ENCODE measurements at regions not wholly inside any gene's neighbourhood (a gene's known extent, or its start where the extent isn't known, plus 50 kb on each side); places are given as distances from the start of the nearest gene placed in this dataset.

DNA sequence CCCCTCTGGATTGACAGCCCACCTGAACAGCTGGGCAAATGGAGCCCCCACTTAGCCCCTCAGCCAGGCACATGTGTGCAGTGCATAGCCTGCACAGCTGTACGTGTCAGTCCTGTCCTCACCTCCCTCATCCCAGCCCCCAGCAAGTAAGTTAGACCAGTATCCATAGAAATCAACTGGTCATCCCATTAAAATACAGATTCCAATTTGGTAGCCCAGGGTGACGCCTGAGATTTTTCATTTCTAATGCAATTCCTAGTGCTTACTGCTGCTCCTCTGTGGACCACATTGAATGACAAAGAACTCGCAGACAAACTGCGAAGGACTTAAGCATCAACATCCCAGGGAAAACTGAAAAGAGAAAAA, 99.0 kb upstream of the GJB5 start:
- CTCF ChIA-PET (ENCODE audit: unreplicated experiment) = no interaction called here
- peaks cover 10% of the 10 kb centered on the region for H3K4me1 ChIP-seq (ENCODE audit: insufficient read depth, low read length, poor library complexity, severe bottlenecking)
- H3K27ac ChIP-seq (ENCODE audit: low read depth, low read length, poor library complexity, severe bottlenecking) = no peak overlapping the region
- POLR2A ChIA-PET = no interaction called here
- no peaks in the 10 kb centered on the region for H3K36me3 ChIP-seq (ENCODE audit: insufficient read depth, low read length)
- no peak for TF ChIP-seq EZH2phosphoT487 (IDR thresholded peaks at IDR 0.05; ENCODE audit: borderline replicate concordance, low read depth, low read length)
- TF ChIP-seq, protein P1, sequence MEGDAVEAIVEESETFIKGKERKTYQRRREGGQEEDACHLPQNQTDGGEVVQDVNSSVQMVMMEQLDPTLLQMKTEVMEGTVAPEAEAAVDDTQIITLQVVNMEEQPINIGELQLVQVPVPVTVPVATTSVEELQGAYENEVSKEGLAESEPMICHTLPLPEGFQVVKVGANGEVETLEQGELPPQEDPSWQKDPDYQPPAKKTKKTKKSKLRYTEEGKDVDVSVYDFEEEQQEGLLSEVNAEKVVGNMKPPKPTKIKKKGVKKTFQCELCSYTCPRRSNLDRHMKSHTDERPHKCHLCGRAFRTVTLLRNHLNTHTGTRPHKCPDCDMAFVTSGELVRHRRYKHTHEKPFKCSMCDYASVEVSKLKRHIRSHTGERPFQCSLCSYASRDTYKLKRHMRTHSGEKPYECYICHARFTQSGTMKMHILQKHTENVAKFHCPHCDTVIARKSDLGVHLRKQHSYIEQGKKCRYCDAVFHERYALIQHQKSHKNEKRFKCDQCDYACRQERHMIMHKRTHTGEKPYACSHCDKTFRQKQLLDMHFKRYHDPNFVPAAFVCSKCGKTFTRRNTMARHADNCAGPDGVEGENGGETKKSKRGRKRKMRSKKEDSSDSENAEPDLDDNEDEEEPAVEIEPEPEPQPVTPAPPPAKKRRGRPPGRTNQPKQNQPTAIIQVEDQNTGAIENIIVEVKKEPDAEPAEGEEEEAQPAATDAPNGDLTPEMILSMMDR (conservative IDR thresholded peaks at IDR 0.05; ENCODE audit: low read length) = no peak
- H3K4me2 ChIP-seq (ENCODE audit: low read length) = no peak overlapping the region
- H3K9me2 ChIP-seq (ENCODE audit: insufficient read depth, low read length) = no peaks in the 10 kb centered on the region
- no peak overlapping the region for H2AFZ ChIP-seq (ENCODE audit: low read length)
- BruUV-seq (replicated peaks) = no TSS peak
- no peak overlapping the region for H3K4me3 ChIP-seq (ENCODE audit: low read depth, low read length, poor library complexity, severe bottlenecking)
- no peak for DNase-seq (ENCODE audit: low spot score)
- intact Hi-C loops (cut with micrococcal nuclease; ENCODE audit: unreplicated experiment) = no loop called here
- no peaks in the 10 kb centered on the region for H3K79me2 ChIP-seq (ENCODE audit: insufficient read depth, low read depth, low read length)
- H4K20me1 ChIP-seq (ENCODE audit: insufficient read depth, low read length) = no peaks in the 10 kb centered on the region
- H3K9me3 ChIP-seq (ENCODE audit: low read length) = no peaks in the 10 kb centered on the region

DNA sequence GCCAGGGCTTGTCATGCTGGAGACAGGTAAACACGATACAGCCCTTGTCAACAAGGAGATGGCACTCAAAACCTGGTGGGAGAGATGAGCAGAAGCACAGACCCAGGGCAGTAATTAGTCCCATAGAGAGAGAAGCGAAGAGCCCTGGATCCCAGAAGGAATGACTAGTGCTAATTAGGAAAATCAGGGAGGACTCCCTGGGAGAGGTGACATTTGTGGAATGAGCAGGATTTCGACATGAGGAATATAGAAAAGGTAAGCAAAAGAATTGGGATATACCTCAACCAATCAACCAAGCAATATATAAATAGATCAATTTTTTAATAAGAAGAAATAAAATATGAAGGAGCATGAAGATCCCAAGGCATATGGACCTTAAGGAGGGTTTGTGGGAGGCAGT, 98.5 kb upstream of the GJB5 start:
- Histone ChIP-seq H3K79me2 (ENCODE audit: insufficient read depth, low read depth, low read length) (no peaks in the 10 kb centered on the region), H3K4me2 (ENCODE audit: low read length) (no peak overlapping the region), H3K4me3 (ENCODE audit: low read depth, low read length, poor library complexity, severe bottlenecking) (no peak overlapping the region), H3K4me1 (ENCODE audit: insufficient read depth, low read length, poor library complexity, severe bottlenecking) (peaks cover 10% of the 10 kb centered on the region), H3K36me3 (ENCODE audit: insufficient read depth, low read length) (no peaks in the 10 kb centered on the region), H4K20me1 (ENCODE audit: insufficient read depth, low read length) (no peaks in the 10 kb centered on the region), H3K9me2 (ENCODE audit: insufficient read depth, low read length) (no peaks in the 10 kb centered on the region), H2AFZ (ENCODE audit: low read length) (no peak overlapping the region), H3K27ac (ENCODE audit: low read depth, low read length, poor library complexity, severe bottlenecking) (no peak overlapping the region), H3K9me3 (ENCODE audit: low read length) (no peaks in the 10 kb centered on the region)
- DNase-seq (ENCODE audit: low spot score) = no peak
- no TSS peak for BruUV-seq (replicated peaks)
- no peak for TF ChIP-seq EZH2phosphoT487 (IDR thresholded peaks at IDR 0.05; ENCODE audit: borderline replicate concordance, low read depth, low read length)
- TF ChIP-seq, protein P1 (conservative IDR thresholded peaks at IDR 0.05; ENCODE audit: low read length) = no peak
- POLR2A ChIA-PET = no interaction called here
- intact Hi-C loops (cut with micrococcal nuclease; ENCODE audit: unreplicated experiment) = no loop called here
- CTCF ChIA-PET (ENCODE audit: unreplicated experiment) = no interaction called here

DNA sequence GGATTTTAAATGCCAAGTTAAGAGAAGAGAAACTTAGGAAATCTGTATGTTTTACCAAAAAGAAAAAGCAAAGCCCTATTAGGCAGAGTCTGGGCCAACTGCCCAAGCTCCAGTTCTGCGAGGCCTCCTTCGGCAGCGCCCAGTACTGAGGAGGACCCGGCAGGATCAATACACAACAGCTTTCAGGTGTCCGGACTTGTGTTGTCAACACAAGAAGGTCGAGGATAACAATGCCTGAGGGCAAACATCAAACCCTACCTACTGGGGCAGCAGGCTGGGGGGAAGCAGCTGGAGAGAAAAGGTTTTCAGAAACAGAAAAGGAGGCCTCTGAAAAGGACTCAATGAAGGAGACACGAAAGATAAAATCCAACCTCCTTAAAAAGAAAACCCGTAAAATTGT, 98.1 kb upstream of the GJB5 start:
- Histone ChIP-seq H3K79me2 (ENCODE audit: insufficient read depth, low read depth, low read length) (no peaks in the 10 kb centered on the region), H3K27ac (ENCODE audit: low read depth, low read length, poor library complexity, severe bottlenecking) (no peak overlapping the region), H2AFZ (ENCODE audit: low read length) (no peak overlapping the region), H3K36me3 (ENCODE audit: insufficient read depth, low read length) (no peaks in the 10 kb centered on the region), H3K4me3 (ENCODE audit: low read depth, low read length, poor library complexity, severe bottlenecking) (no peak overlapping the region), H3K4me2 (ENCODE audit: low read length) (no peak overlapping the region), H3K9me3 (ENCODE audit: low read length) (no peaks in the 10 kb centered on the region), H4K20me1 (ENCODE audit: insufficient read depth, low read length) (no peaks in the 10 kb centered on the region), H3K4me1 (ENCODE audit: insufficient read depth, low read length, poor library complexity, severe bottlenecking) (peaks cover 10% of the 10 kb centered on the region), H3K9me2 (ENCODE audit: insufficient read depth, low read length) (no peaks in the 10 kb centered on the region)
- BruUV-seq (replicated peaks) = no TSS peak
- intact Hi-C loops (cut with micrococcal nuclease; ENCODE audit: unreplicated experiment) = no loop called here
- no peak for DNase-seq (ENCODE audit: low spot score)
- POLR2A ChIA-PET = no interaction called here
- CTCF ChIA-PET (ENCODE audit: unreplicated experiment) = no interaction called here
- no peak for TF ChIP-seq EZH2phosphoT487 (IDR thresholded peaks at IDR 0.05; ENCODE audit: borderline replicate concordance, low read depth, low read length)
- TF ChIP-seq, protein P1 (conservative IDR thresholded peaks at IDR 0.05; ENCODE audit: low read length) = no peak

Measured in OCI-LY7 (cell line).